ENCODE measurements at regions not wholly inside any gene's neighbourhood (a gene's known extent, or its start where the extent isn't known, plus 50 kb on each side); places are given as distances from the start of the nearest gene placed in this dataset.

- Histone ChIP-seq H3K9me3 (ENCODE audit: insufficient read depth, low read length) (no peaks in the 10 kb centered on the region), H3K4me1 (ENCODE audit: low read length) (no peaks in the 10 kb centered on the region), H2AFZ (ENCODE audit: low read depth, low read length) (no peak overlapping the region), H3K79me2 (ENCODE audit: low read length) (no peaks in the 10 kb centered on the region), H4K20me1 (ENCODE audit: insufficient read depth, low read length) (no peaks in the 10 kb centered on the region), H3K4me2 (ENCODE audit: low read length) (no peak overlapping the region), H3K27ac (ENCODE audit: low read length) (no peak overlapping the region), H3K9ac (ENCODE audit: low read length) (no peak overlapping the region), H3K36me3 (replicated peaks; ENCODE audit: low read depth, low read length) (no peaks in the 10 kb centered on the region), H3K27me3 (ENCODE audit: low read depth, low read length) (no peaks in the 10 kb centered on the region), H3K4me3 (ENCODE audit: low read length) (no peak overlapping the region)
- TF ChIP-seq CTCF (IDR thresholded peaks at IDR 0.05; ENCODE audit: low read depth, low read length), result no peak
- no peak for TF ChIP-seq EZH2phosphoT487 (IDR thresholded peaks at IDR 0.05; ENCODE audit: low read depth)
These were observed 303.2 kb upstream of the GHITM start for GRCh38 chr10:83835945-83836745.

GRCh38 chr10:83848677-83849076, 290.6 kb upstream of the GHITM start:
- no peak overlapping the region for H3K4me2 ChIP-seq (ENCODE audit: low read length)

GRCh38 chr10:83849150-83849549, 290.2 kb upstream of the GHITM start:
- no peak for TF ChIP-seq CTCF (IDR thresholded peaks at IDR 0.05; ENCODE audit: low read depth, low read length)
- no peak for TF ChIP-seq EZH2phosphoT487 (IDR thresholded peaks at IDR 0.05; ENCODE audit: low read depth)
- H4K20me1 ChIP-seq (ENCODE audit: insufficient read depth, low read length), result no peaks in the 10 kb centered on the region
- no peak overlapping the region for H3K4me3 ChIP-seq (ENCODE audit: low read length)
- H3K9ac ChIP-seq (ENCODE audit: low read length), result no peak overlapping the region
- H2AFZ ChIP-seq (ENCODE audit: low read depth, low read length), result no peak overlapping the region
- no peaks in the 10 kb centered on the region for H3K79me2 ChIP-seq (ENCODE audit: low read length)
- no peak overlapping the region for H3K27ac ChIP-seq (ENCODE audit: low read length)
- H3K36me3 ChIP-seq (replicated peaks; ENCODE audit: low read depth, low read length), result no peaks in the 10 kb centered on the region
- H3K4me1 ChIP-seq (ENCODE audit: low read length), result no peaks in the 10 kb centered on the region
- H3K27me3 ChIP-seq (ENCODE audit: low read depth, low read length), result no peaks in the 10 kb centered on the region
- H3K9me3 ChIP-seq (ENCODE audit: insufficient read depth, low read length), result no peaks in the 10 kb centered on the region
- H3K4me2 ChIP-seq (ENCODE audit: low read length), result no peak overlapping the region

More at GRCh38 chr10:83848677-83849076, 290.6 kb upstream of the GHITM start:
- Histone ChIP-seq H3K27ac (ENCODE audit: low read length) (no peak overlapping the region), H3K79me2 (ENCODE audit: low read length) (no peaks in the 10 kb centered on the region), H3K9me3 (ENCODE audit: insufficient read depth, low read length) (no peaks in the 10 kb centered on the region), H3K4me3 (ENCODE audit: low read length) (no peak overlapping the region), H2AFZ (ENCODE audit: low read depth, low read length) (no peak overlapping the region), H3K4me1 (ENCODE audit: low read length) (no peaks in the 10 kb centered on the region), H3K27me3 (ENCODE audit: low read depth, low read length) (no peaks in the 10 kb centered on the region), H3K36me3 (replicated peaks; ENCODE audit: low read depth, low read length) (no peaks in the 10 kb centered on the region), H3K9ac (ENCODE audit: low read length) (no peak overlapping the region), H4K20me1 (ENCODE audit: insufficient read depth, low read length) (no peaks in the 10 kb centered on the region)
- TF ChIP-seq CTCF (IDR thresholded peaks at IDR 0.05; ENCODE audit: low read depth, low read length) (no peak), EZH2phosphoT487 (IDR thresholded peaks at IDR 0.05; ENCODE audit: low read depth) (no peak)

- Histone ChIP-seq H3K4me1 (ENCODE audit: low read length) (no peaks in the 10 kb centered on the region), H3K27me3 (ENCODE audit: low read depth, low read length) (no peaks in the 10 kb centered on the region), H3K36me3 (replicated peaks; ENCODE audit: low read depth, low read length) (no peaks in the 10 kb centered on the region), H3K4me3 (ENCODE audit: low read length) (no peak overlapping the region), H3K9ac (ENCODE audit: low read length) (no peak overlapping the region), H3K9me3 (ENCODE audit: insufficient read depth, low read length) (no peaks in the 10 kb centered on the region), H3K79me2 (ENCODE audit: low read length) (no peaks in the 10 kb centered on the region), H4K20me1 (ENCODE audit: insufficient read depth, low read length) (no peaks in the 10 kb centered on the region), H3K27ac (ENCODE audit: low read length) (no peak overlapping the region), H3K4me2 (ENCODE audit: low read length) (no peak overlapping the region), H2AFZ (ENCODE audit: low read depth, low read length) (no peak overlapping the region)
- no peak for TF ChIP-seq CTCF (IDR thresholded peaks at IDR 0.05; ENCODE audit: low read depth, low read length)
- no peak for TF ChIP-seq EZH2phosphoT487 (IDR thresholded peaks at IDR 0.05; ENCODE audit: low read depth)
These were observed 287.2 kb upstream of the GHITM start for GRCh38 chr10:83852146-83852545.
